Fibroblast of lung (primary cell): ENCODE measurements at regions not wholly inside any gene's neighbourhood (a gene's known extent, or its start where the extent isn't known, plus 50 kb on each side); places are given as distances from the start of the nearest gene placed in this dataset.

ENCODE experiments used
- DNase-seq, 2 donors: peaks; one replicate each; pipeline versions ENCODE4 v3.0.0 to v3.0.0-alpha.2; 2010; ENCODE audit warnings: low read depth in 2 of 2
- H2AFZ ChIP-seq: 2 replicates; pipeline ENCODE4 v1.5.1; 2012; ENCODE audit warnings: low read length, control low read depth, inconsistent platforms
- H3K27ac ChIP-seq: 2 replicates; pipeline ENCODE4 v1.5.1; 2011; ENCODE audit warnings: low read length, control low read depth; ENCODE audit not compliant: insufficient read depth
- H3K27me3 ChIP-seq: 2 replicates; pipeline ENCODE4 v1.5.1; 2011; ENCODE audit warnings: mild to moderate bottlenecking, low read length; ENCODE audit not compliant: control insufficient read depth, insufficient read depth
- H3K36me3 ChIP-seq: 2 replicates; pipeline ENCODE4 v1.5.1; 2011; ENCODE audit warnings: low read length; ENCODE audit not compliant: control insufficient read depth, insufficient read depth
- H3K4me1 ChIP-seq: 2 replicates; pipeline ENCODE4 v1.5.1; 2011; ENCODE audit warnings: low read length; ENCODE audit not compliant: control insufficient read depth, insufficient read depth; ENCODE audit errors: extremely low read depth
- H3K4me2 ChIP-seq: 2 replicates; pipeline ENCODE4 v1.5.1; 2011; ENCODE audit warnings: low read length, control low read depth; ENCODE audit not compliant: insufficient read depth; ENCODE audit errors: extremely low read depth
- H3K4me3 ChIP-seq, 4 experiments: fragments of 200-600 bp in 1 of 4; sonication (generic) in 1 of 4; replicated peaks in 1 of 4; 2 replicates each; pipeline ENCODE4 v1.5.1; 2011 to 2016; ENCODE audit warnings: low read length in 4 of 4, low read depth in 3 of 4, mild to moderate bottlenecking in 3 of 4, control low read depth in 2 of 4, inconsistent platforms in 1 of 4, mixed read lengths in 1 of 4; ENCODE audit not compliant: insufficient read depth in 1 of 4; ENCODE audit errors: control extremely low read depth in 1 of 4
- H3K79me2 ChIP-seq: 2 replicates; pipeline ENCODE4 v1.5.1; 2012; ENCODE audit warnings: mild to moderate bottlenecking, low read length, inconsistent platforms; ENCODE audit not compliant: control insufficient read depth, insufficient read depth
- H3K9ac ChIP-seq: 2 replicates; pipeline ENCODE4 v1.5.1; 2011; ENCODE audit warnings: mild to moderate bottlenecking, low read length, control low read depth; ENCODE audit not compliant: insufficient read depth
- H3K9me3 ChIP-seq: 2 replicates; pipeline ENCODE4 v1.5.1; 2012; ENCODE audit warnings: low read depth, low read length; ENCODE audit not compliant: control insufficient read depth, insufficient read depth
- H4K20me1 ChIP-seq: 2 replicates; pipeline ENCODE4 v1.5.1; 2011; ENCODE audit warnings: low read length; ENCODE audit not compliant: control insufficient read depth, insufficient read depth; ENCODE audit errors: extremely low read depth
- CTCF ChIP-seq, 2 donors: IDR thresholded peaks in 1 of 2; conservative IDR thresholded peaks in 1 of 2; 1 replicate in 1 of 2; 2 replicates in 1 of 2; pipeline ENCODE4 v1.5.1; 2011 to 2012; ENCODE audit warnings: low read length in 2 of 2, control low read depth in 1 of 2, inconsistent platforms in 1 of 2, low read depth in 1 of 2, mild to moderate bottlenecking in 1 of 2
- EZH2 ChIP-seq: IDR thresholded peaks from 2 replicates; pipeline ENCODE4 v1.5.1; 2012; ENCODE audit warnings: low read length, control low read depth, mild to moderate bottlenecking; ENCODE audit errors: missing control alignments

- Histone ChIP-seq H3K4me1 (no peaks in the 10 kb centered on the region), H3K9me3 (no peaks in the 10 kb centered on the region), H3K4me2 (no peak overlapping the region), H3K27me3 (no peaks in the 10 kb centered on the region), H3K4me3 (no peak overlapping the region), H3K9ac (no peak overlapping the region), H3K36me3 (no peaks in the 10 kb centered on the region), H4K20me1 (no peaks in the 10 kb centered on the region), H2AFZ (peak overlapping the region; percentile 14), H3K79me2 (no peaks in the 10 kb centered on the region), H3K27ac (no peak overlapping the region)
- no peak for TF ChIP-seq EZH2
- no peak for TF ChIP-seq CTCF (conservative IDR thresholded peaks at IDR 0.05 in 1 of 2, IDR thresholded peaks at IDR 0.05 in 1 of 2; ENCODE audit: low read depth in 1 of 2, low read length in 2 of 2)
- DNase-seq, result peak; percentile 81 to 86
These were observed 54.5 kb upstream of the SPAG16 start for GRCh38 chr2:213229814-213230213.

GRCh38 chr2:213231966-213232365 lies 52.3 kb upstream of the SPAG16 start:
- H3K79me2 ChIP-seq, result no peaks in the 10 kb centered on the region
- H3K4me2 ChIP-seq, result no peak overlapping the region
- H3K4me1 ChIP-seq, result no peaks in the 10 kb centered on the region
- H3K4me3 ChIP-seq, result no peak overlapping the region
- no peak overlapping the region for H3K27ac ChIP-seq
- no peaks in the 10 kb centered on the region for H3K9me3 ChIP-seq
- no peak for DNase-seq
- no peak for TF ChIP-seq CTCF (conservative IDR thresholded peaks at IDR 0.05 in 1 of 2, IDR thresholded peaks at IDR 0.05 in 1 of 2; ENCODE audit: low read depth in 1 of 2, low read length in 2 of 2)
- no peak for TF ChIP-seq EZH2
- no peaks in the 10 kb centered on the region for H3K27me3 ChIP-seq
- H2AFZ ChIP-seq, result no peak overlapping the region
- no peak overlapping the region for H3K9ac ChIP-seq
- no peaks in the 10 kb centered on the region for H4K20me1 ChIP-seq
- H3K36me3 ChIP-seq, result no peaks in the 10 kb centered on the region

- H4K20me1 ChIP-seq, result no peaks in the 10 kb centered on the region
- DNase-seq, result peak in 1 of 2 donors; percentile 47
- no peaks in the 10 kb centered on the region for H3K9me3 ChIP-seq
- H2AFZ ChIP-seq, result peak overlapping the region; percentile 35
- H3K27me3 ChIP-seq, result no peaks in the 10 kb centered on the region
- no peak overlapping the region for H3K27ac ChIP-seq
- TF ChIP-seq CTCF (conservative IDR thresholded peaks at IDR 0.05 in 1 of 2, IDR thresholded peaks at IDR 0.05 in 1 of 2; ENCODE audit: low read depth in 1 of 2, low read length in 2 of 2) (no peak), EZH2 (no peak)
- no peak overlapping the region for H3K9ac ChIP-seq
- H3K36me3 ChIP-seq, result no peaks in the 10 kb centered on the region
- H3K4me1 ChIP-seq, result peaks cover 2% of the 10 kb centered on the region
- H3K79me2 ChIP-seq, result no peaks in the 10 kb centered on the region
- no peak overlapping the region for H3K4me3 ChIP-seq
- no peak overlapping the region for H3K4me2 ChIP-seq
These were observed 51.4 kb upstream of the SPAG16 start for GRCh38 chr2:213232649-213233437.
